ENCODE measurements at regions not wholly inside any gene's neighbourhood (a gene's known extent, or its start where the extent isn't known, plus 50 kb on each side); places are given as distances from the start of the nearest gene placed in this dataset.

- TF ChIP-seq POLR2AphosphoS5 (IDR thresholded peaks at IDR 0.05; ENCODE audit: low read depth, low read length) (no peak), FOXP2 (optimal IDR thresholded peaks at IDR 0.05; ENCODE audit: borderline replicate concordance, extremely low read depth, extremely low read length, insufficient read depth) (no peak), SIN3A (IDR thresholded peaks at IDR 0.05; ENCODE audit: borderline replicate concordance, insufficient read depth, low read length) (no peak), TAF1 (IDR thresholded peaks at IDR 0.05; ENCODE audit: borderline replicate concordance, insufficient read depth, low read length) (no peak)
- TF ChIP-seq, protein P1, sequence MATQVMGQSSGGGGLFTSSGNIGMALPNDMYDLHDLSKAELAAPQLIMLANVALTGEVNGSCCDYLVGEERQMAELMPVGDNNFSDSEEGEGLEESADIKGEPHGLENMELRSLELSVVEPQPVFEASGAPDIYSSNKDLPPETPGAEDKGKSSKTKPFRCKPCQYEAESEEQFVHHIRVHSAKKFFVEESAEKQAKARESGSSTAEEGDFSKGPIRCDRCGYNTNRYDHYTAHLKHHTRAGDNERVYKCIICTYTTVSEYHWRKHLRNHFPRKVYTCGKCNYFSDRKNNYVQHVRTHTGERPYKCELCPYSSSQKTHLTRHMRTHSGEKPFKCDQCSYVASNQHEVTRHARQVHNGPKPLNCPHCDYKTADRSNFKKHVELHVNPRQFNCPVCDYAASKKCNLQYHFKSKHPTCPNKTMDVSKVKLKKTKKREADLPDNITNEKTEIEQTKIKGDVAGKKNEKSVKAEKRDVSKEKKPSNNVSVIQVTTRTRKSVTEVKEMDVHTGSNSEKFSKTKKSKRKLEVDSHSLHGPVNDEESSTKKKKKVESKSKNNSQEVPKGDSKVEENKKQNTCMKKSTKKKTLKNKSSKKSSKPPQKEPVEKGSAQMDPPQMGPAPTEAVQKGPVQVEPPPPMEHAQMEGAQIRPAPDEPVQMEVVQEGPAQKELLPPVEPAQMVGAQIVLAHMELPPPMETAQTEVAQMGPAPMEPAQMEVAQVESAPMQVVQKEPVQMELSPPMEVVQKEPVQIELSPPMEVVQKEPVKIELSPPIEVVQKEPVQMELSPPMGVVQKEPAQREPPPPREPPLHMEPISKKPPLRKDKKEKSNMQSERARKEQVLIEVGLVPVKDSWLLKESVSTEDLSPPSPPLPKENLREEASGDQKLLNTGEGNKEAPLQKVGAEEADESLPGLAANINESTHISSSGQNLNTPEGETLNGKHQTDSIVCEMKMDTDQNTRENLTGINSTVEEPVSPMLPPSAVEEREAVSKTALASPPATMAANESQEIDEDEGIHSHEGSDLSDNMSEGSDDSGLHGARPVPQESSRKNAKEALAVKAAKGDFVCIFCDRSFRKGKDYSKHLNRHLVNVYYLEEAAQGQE (IDR thresholded peaks at IDR 0.05; ENCODE audit: insufficient read depth in 1 of 2, low read depth in 2 of 2, low read length in 2 of 2) = no peak
Observed at GRCh38 chr16:6804461-6804860, 528.2 kb upstream of the RBFOX1 start.

DNA sequence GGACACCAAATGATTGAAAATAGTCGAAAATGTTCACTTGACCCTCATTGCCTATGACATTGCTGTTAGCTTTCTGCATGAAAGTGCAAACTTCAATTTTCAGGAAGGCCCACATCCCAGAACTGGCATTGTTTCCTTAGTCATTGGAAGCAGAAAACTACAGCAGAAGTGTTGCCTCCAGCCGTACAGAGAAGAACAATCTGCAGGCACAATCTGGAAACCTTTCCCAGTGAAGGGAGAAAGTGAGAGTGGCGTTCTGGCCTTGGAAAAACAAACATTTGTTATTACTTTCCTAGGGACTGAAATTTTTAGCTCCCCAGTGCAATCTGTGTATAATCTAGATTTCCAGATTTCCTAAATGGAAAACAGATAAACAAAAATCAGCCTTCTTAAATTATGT lies 529.5 kb upstream of the RBFOX1 start:
- no peak for TF ChIP-seq FOXP2 (optimal IDR thresholded peaks at IDR 0.05; ENCODE audit: borderline replicate concordance, extremely low read depth, extremely low read length, insufficient read depth)
- no peak for TF ChIP-seq TAF1 (IDR thresholded peaks at IDR 0.05; ENCODE audit: borderline replicate concordance, insufficient read depth, low read length)
- no peak for TF ChIP-seq POLR2AphosphoS5 (IDR thresholded peaks at IDR 0.05; ENCODE audit: low read depth, low read length)
- TF ChIP-seq, protein P1 (IDR thresholded peaks at IDR 0.05; ENCODE audit: insufficient read depth in 1 of 2, low read depth in 2 of 2, low read length in 2 of 2) = no peak
- no peak for TF ChIP-seq SIN3A (IDR thresholded peaks at IDR 0.05; ENCODE audit: borderline replicate concordance, insufficient read depth, low read length)

GRCh38 chr16:6797223-6797622 lies 535.4 kb upstream of the RBFOX1 start:
- TF ChIP-seq, protein P1 (IDR thresholded peaks at IDR 0.05; ENCODE audit: insufficient read depth in 1 of 2, low read depth in 2 of 2, low read length in 2 of 2) = no peak
- no peak for TF ChIP-seq FOXP2 (optimal IDR thresholded peaks at IDR 0.05; ENCODE audit: borderline replicate concordance, extremely low read depth, extremely low read length, insufficient read depth)
- no peak for TF ChIP-seq POLR2AphosphoS5 (IDR thresholded peaks at IDR 0.05; ENCODE audit: low read depth, low read length)
- no peak for TF ChIP-seq TAF1 (IDR thresholded peaks at IDR 0.05; ENCODE audit: borderline replicate concordance, insufficient read depth, low read length)
- TF ChIP-seq SIN3A (IDR thresholded peaks at IDR 0.05; ENCODE audit: borderline replicate concordance, insufficient read depth, low read length) = no peak

GRCh38 chr16:6777624-6778023 lies 555.0 kb upstream of the RBFOX1 start:
- TF ChIP-seq POLR2AphosphoS5 (IDR thresholded peaks at IDR 0.05; ENCODE audit: low read depth, low read length) = no peak
- no peak for TF ChIP-seq FOXP2 (optimal IDR thresholded peaks at IDR 0.05; ENCODE audit: borderline replicate concordance, extremely low read depth, extremely low read length, insufficient read depth)
- TF ChIP-seq, protein P1 (IDR thresholded peaks at IDR 0.05; ENCODE audit: insufficient read depth in 1 of 2, low read depth in 2 of 2, low read length in 2 of 2) = no peak
- no peak for TF ChIP-seq SIN3A (IDR thresholded peaks at IDR 0.05; ENCODE audit: borderline replicate concordance, insufficient read depth, low read length)
- no peak for TF ChIP-seq TAF1 (IDR thresholded peaks at IDR 0.05; ENCODE audit: borderline replicate concordance, insufficient read depth, low read length)

DNA sequence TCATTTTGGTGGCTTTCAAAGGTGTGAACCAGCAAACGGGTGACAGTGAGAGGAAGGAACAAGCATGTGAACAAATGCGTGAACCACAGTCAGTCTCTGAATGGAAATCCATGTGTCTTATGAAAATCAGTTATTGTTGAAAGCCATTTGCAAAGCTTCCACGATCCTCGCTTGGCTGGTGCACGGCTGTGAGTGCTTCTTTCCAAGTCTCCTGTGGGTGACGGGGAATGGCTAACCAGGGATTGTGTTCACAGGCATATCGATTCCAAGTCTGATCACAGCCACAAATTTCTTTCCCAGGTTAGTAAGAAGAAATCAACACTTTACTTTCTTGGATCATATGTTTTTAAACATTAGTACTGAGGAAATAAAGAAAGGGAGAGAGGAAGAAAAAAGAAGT lies 556.9 kb upstream of the RBFOX1 start:
- TF ChIP-seq, protein P1 (IDR thresholded peaks at IDR 0.05; ENCODE audit: insufficient read depth in 1 of 2, low read depth in 2 of 2, low read length in 2 of 2) = no peak
- TF ChIP-seq SIN3A (IDR thresholded peaks at IDR 0.05; ENCODE audit: borderline replicate concordance, insufficient read depth, low read length) (no peak), TAF1 (IDR thresholded peaks at IDR 0.05; ENCODE audit: borderline replicate concordance, insufficient read depth, low read length) (no peak), POLR2AphosphoS5 (IDR thresholded peaks at IDR 0.05; ENCODE audit: low read depth, low read length) (no peak), FOXP2 (optimal IDR thresholded peaks at IDR 0.05; ENCODE audit: borderline replicate concordance, extremely low read depth, extremely low read length, insufficient read depth) (no peak)
